ENCODE measurements at regions not wholly inside any gene's neighbourhood (a gene's known extent, or its start where the extent isn't known, plus 50 kb on each side); places are given as distances from the start of the nearest gene placed in this dataset.

GRCh38 chr9:80086386-80086785, 514.6 kb downstream of the TLE4 start:
- TF ChIP-seq CTCF (IDR thresholded peaks at IDR 0.05) (no peak), POLR2A (IDR thresholded peaks at IDR 0.05) (no peak)
